Activated T-cell treated with anti-CD3 and anti-CD28 coated beads for 24 hours (primary cell): ENCODE measurements at regions not wholly inside any gene's neighbourhood (a gene's known extent, or its start where the extent isn't known, plus 50 kb on each side); places are given as distances from the start of the nearest gene placed in this dataset.

ENCODE experiments used
- DNase-seq: peaks from one replicate; pipeline ENCODE4 v3.0.0-alpha.2; 2020; ENCODE audit warnings: low read depth

GRCh38 chr12:25058012-25058411 lies 109.1 kb upstream of the BCAT1 start:
- no peak for DNase-seq

DNA sequence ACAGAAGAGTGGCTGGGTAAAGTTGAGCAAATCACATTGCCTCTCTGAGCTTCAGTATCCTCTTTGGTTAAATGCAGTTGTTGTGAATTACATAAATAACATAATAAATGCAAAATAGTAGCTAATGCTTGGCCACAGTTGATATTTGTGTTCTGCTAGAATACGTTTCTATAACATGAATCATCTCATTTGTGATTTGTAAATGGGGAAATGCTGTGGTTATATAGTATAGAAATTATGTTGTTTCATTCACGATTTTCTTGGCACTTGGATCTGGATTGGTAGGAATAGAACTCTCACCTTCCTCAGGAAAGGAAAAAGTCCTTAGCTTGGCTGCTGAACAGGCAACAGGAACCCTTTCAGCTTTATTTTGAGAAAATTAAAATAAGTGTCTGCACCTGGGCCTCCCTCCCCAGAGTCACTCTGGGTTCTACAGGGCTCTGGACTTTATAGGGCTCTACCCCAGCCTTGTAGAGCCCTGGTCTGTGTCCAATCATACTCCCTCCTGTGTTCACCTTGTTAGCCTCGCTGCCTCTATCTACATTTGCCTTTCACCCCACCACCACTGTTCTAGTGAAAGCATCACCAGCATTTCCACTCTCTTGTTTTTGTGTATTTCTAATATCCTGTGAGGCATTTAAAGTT lies 107.7 kb upstream of the BCAT1 start:
- DNase-seq = no peak

GRCh38 chr12:25056011-25056410 lies 107.1 kb upstream of the BCAT1 start:
- no peak for DNase-seq

DNA sequence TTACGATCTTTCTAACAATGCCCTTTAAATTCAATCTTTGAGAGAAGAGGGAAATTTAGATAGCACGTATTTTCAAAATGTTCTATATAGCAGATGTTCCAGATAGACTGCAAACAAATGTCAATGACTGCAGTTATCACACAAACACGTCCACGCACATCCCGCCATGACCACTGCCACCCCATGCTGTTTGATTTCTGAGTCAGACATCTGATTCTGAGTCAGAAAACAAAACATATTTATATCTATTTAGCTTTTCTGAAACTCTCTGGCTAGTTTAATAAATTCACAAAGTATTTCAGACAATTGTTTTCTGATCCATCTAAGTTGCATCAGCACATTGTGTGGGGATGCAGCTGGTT lies 105.9 kb upstream of the BCAT1 start:
- DNase-seq = peak; percentile 46

DNA sequence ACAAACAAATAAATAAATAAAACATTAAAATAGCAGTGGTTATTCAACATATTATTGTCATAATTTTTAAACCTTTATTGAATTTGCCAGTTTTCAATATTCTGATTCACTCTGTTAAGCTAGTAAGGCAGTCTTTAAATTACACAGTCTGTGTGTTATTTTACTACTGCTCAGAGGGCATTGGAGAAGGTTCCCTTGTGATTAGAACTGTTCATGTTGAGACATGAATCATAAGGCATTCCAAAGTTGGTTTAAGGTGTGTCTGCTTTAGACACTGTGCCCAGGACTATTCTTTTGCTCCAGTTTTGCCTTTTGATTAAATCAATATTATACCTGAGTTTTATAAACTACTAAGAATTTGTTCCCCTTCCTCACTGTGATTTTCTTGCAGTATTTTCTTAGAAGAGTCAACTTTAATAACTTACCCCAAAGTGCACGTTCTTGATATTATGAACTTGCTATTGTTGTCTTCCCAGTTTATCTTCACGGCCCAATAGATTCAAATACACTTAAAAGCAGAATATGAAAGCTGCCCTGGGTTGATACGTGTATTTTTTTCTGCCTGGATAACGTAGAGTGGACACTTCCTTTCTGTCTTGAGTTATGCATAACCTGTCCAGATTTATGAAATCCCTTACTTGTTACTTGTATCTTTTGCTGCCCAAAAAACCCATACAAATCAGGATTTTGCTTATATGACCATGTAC lies 105.3 kb upstream of the BCAT1 start:
- DNase-seq = no peak

DNA sequence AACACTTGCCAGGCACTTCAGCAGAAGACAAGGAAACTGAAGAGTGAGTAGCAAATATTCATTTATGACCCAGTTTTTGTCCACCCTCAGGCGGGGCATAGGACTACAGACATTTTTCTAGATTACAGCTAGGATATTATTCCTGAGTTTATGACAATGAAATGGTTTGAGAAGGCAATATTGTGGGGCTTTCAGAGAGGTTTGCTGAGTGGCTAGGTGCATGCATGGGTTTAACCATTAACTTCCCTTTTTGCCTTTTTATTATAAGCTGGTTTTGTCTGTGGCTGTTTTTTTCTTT lies 104.0 kb upstream of the BCAT1 start:
- no peak for DNase-seq

GRCh38 chr12:25052196-25052913 lies 103.5 kb upstream of the BCAT1 start:
- DNase-seq = peak; percentile 30

- peak; percentile 46 for DNase-seq
Observed at GRCh38 chr12:25051656-25052195, 102.8 kb upstream of the BCAT1 start.

DNA sequence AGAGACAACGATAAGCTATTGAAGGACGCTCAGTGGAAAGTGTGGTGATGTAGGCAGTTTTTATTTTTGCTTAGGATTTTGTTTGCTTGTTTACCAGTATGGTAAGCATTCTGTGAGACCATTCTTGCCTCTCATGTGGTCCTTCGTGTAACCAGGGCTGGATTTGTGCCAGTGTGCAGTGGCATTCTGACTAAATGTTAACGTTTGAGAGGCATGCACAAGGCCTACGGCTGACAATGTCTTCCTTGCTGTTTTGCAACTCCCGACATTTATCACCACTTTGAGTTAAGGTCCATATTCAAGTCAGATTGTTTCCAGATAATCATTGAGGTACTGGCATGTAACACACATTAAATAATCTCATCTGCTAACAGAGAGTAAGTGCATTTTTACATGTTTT lies 102.3 kb upstream of the BCAT1 start:
- DNase-seq = no peak

- no peak for DNase-seq
Observed at GRCh38 chr12:25045869-25046268, 97.0 kb upstream of the BCAT1 start.

- no peak for DNase-seq
Observed at GRCh38 chr12:25041006-25041741, 92.3 kb upstream of the BCAT1 start.

- DNase-seq = no peak
Observed at GRCh38 chr12:25040593-25040992, 91.7 kb upstream of the BCAT1 start.

GRCh38 chr12:25034676-25035075 lies 85.8 kb upstream of the BCAT1 start:
- DNase-seq = no peak

GRCh38 chr12:25025951-25026490 lies 77.1 kb upstream of the BCAT1 start:
- no peak for DNase-seq

DNA sequence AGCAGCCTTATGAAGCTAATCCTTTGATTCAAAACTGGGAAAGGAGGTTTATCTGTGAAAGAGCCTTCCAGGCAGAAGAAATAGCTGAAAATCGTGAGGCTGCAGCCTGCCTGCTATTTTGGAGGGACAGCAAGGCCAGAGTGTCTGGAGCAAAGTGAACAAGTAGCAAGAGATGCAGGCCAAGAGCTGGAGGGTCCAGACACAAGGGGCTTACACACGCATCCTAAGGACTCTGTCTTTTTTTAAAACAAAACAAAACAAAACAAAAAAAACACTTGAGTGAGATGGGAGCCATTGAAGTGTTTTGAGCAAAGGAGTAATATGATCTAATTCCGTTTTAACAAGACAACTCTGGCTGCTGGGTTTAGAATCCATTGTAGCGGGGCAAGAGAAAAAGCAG lies 76.4 kb upstream of the BCAT1 start:
- no peak for DNase-seq

- no peak for DNase-seq
Observed at GRCh38 chr12:25023808-25024207, 74.9 kb upstream of the BCAT1 start.

GRCh38 chr12:25020621-25021243 lies 71.8 kb upstream of the BCAT1 start:
- DNase-seq = no peak

DNA sequence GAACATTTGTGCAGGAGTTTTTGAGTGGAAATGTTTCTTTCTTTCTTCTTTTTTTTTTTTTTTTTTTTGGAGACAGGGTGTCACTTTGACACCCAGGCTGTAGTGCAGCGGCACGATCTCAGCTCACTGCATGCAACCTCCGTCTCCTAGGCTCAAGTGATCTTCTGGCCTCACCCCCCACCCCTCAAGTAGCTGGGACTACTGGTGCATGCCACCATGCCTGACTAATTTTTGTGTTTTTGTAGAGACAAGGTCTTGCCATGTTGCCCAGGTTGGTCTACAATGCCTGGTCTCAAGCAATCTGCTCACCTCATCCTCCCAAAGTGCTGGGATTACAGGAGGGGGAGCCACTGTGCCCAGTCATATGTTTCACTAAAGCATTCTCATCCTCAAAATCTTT lies 69.2 kb upstream of the BCAT1 start:
- DNase-seq = no peak

DNA sequence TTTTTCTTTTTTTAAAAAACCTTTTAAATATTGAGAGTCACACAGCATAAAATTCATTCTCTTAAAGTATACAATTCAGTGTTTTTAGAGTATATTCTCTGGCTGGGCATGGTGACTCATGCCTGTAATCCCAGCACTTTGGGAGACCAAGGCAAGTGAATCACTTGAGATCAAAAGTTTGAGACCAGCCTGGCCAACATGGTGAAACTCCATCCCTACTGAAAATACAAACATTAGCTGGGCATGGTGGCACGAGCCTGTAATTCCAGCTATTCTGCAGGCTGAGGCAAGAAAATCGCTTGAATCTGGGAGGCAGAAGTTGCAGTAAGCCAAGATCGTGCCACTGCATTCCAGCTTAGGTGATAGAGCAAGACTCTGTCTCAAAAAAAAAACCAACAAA lies 68.4 kb upstream of the BCAT1 start:
- DNase-seq = no peak

DNA sequence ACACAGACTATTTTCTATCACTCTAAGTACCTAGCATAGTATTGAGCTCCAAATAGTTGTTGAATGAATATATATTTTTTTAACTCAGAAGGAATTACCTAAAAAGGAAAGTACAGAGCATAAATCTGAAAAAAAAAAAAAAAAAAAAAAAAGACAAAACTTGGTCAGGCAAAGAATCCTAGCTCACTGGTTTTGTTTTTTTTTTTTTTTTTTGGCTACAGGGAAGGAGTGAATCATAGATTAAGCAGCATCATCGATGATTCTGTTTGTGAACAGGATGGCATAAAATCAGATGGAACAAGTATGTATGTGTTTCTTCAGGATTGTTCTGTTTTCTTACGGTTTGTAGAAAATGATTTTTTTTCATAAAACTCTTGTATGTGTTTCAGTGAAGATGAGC lies 66.1 kb upstream of the BCAT1 start:
- DNase-seq = no peak

DNA sequence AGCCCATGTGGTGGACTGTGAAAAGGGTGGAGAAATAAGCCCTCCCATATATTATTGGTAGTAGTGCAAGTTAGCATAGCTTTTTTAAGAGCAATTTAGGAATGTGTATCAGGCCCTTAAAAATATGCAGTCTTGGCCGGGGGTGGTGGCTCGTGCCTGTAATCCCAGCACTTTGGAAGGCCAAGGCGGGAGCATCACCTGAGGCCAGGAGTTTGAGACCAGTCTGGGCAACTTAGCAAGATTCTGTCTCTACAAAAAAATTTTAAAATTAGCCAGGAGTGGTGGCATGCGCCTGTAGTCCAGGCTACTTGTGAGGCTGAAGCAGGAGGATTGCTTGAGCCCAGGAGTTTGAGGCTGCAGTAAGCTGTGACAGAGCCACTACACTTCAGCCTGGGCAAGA lies 64.2 kb upstream of the BCAT1 start:
- no peak for DNase-seq

DNA sequence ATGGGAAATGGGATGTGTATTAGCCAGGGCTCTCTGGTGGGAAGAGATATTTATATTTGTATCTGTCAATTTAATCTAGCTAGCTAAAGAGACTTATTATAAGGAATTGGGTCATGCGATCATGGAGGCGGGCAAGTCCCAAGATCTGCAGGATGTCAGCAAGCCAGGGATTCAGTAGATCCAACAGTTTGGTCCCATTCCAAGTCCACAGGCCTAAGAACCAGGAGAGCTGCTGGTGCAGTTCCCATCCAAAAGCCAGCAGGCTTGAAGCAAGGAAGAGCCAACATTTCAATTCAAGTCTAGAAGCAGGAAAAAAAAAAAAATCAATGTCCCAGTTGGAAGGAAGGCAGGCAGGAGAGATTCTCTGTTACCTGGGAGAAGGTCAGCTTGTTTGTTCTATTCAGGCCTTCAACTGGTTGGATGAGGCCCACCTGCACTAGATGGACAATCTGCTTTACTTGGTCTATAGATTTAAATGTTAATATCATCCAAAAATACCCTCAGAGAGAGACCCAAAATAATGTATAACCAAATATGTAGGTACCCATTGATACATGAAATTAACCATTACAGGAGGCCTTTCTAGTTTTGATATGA lies 60.7 kb upstream of the BCAT1 start:
- no peak for DNase-seq
